Caki2 (cell line): ENCODE measurements at regions not wholly inside any gene's neighbourhood (a gene's known extent, or its start where the extent isn't known, plus 50 kb on each side); places are given as distances from the start of the nearest gene placed in this dataset.

Source experiments
- DNase-seq: peaks from one replicate; pipeline ENCODE4 v3.0.0-alpha.2; 2015; ENCODE audit warnings: low read depth
- in situ Hi-C: cut with HindIII; loops from 2 replicates; pipeline ENCODE4 v1.10.0; 2016; ENCODE audit warnings: low sequenced_read_pairs, low pct_unique_long_range_greater_than_20kb, mixed read lengths

DNA sequence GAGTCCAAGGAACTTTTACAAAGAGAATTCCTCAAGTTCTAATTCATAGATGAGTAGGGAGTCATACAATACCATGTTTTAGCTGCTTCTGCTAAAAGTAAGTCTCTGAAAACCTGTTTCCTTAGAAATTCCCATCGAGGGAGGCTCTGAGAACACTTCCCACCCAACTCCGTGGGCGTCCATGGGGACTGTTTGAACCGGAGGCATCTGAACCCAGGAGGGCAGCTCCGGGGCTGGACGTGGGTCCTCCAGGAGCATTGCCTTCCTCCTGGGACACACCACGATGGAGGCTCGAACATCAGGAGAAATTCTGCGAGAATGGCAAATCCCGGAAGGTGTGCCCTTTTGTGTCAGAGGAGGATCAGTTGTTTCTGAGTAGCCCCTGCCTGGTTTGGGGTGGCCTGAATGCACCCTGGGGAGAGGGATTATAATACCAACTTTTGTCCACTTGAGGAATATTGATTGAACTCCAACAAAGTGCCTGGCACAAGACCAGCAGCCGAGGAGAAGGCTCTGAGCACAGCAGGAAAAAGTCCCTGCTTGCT is 327.5 kb upstream of the SALL3 start:
- DNase-seq, result no peak
- in situ Hi-C loops, result no loop called here

DNA sequence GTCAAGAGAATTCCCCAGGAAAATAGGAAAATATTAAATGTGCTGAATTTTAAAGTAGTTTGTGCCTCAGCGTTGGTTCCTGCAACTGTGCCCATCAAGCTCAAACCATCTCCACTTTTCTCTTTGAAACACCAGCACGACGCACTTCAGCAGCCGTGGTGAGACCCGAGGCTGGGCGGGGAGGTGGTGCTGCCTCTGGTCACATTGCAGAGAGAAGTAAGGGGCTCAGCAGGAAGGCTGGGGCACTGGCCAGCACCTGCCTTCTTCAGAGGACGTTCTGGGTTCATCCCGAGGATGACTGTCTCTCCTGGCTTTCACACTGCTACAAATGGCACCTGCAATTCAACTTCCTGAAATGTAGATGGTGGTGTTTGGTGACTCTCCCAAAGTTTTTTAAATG is 323.7 kb upstream of the SALL3 start:
- no peak for DNase-seq
- in situ Hi-C loops, result no loop called here

DNA sequence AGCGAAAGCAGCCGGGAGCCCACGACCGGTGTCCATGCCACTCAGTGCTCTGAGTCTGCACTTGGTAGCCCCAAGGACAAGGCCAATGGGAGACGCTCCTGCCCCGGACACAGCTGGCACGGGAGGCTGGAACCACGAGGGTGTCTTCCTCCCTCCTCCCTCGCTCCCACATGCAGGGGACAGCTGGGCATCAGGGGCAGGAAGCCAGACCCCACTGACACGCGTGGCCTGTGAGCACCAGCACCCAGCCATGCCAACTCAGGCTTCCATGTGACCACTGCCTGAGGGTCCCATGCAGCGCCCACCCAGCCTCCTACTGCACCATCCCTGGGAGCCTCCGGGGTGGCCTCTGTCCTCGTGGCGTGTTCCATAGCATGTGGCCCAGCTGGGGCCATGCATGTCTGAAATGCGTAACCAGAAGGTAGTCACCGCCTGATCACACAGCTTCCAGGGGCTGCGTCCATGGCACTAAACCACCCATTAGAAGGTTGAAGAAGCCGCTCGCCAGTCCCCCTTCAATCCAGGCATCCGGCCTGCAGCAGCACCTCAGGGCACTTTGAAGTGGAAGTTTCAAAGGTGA is 323.2 kb upstream of the SALL3 start:
- DNase-seq, result no peak
- in situ Hi-C loops, result no loop called here

DNA sequence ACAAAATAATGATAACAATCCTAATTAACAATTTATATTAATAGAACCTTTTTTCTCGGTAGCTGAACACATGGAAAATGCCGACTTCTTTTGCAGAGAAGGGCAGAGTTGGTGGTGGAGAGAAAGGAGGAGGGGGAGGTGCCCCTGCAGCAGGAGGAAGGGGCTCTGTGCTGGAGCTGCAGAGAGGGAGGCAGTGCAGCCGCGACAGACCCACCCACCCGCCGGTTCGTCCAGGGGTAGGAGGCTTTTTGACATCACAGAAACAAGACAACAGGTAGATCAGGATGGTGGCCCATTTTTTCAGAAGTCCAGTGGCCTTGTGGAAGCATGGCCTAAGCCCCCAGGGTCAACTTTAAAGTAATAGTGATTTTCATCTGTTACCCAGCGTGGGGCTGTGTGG is 321.1 kb upstream of the SALL3 start:
- in situ Hi-C loops, result no loop called here
- DNase-seq, result no peak

DNA sequence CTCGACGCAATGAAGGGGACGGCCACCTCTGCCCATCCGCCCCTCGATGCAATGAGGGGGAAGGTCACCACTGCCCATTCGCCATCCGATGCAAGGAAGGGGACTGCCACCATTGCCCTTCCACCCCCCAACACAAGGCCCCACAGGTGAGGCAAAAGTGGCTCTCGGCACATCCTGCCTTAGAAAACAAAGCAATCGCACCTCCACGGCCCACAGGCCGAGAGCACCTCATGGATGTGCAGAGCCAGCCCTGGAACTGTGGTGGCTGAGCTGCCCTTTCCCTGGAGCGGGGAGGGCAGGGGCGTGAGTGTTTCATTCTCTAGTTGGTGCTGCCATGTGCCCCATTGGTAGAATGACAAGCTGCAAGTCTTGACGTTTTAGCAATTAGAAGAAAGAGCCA is 320.6 kb upstream of the SALL3 start:
- DNase-seq, result no peak
- in situ Hi-C loops, result no loop called here

DNA sequence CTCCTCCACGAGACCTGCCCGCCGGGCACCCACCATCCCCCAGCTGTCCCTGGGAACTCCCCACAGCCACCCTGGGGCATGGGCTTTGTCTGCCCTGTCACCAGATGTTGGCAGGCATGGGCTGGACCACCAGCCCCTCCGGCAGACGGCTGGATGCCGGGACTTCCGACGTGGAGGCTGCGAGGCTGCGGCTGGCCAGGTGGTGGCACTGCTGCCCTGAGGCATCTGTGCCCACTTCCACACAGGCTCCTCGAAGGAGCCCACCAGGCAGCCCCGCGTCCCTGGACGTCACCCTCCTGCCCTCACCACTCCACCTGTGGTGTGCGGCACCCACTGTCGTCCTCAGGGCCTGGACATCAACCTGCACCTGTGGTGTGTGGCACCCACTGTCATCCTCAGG is 319.9 kb upstream of the SALL3 start:
- DNase-seq, result no peak
- in situ Hi-C loops, result no loop called here

DNA sequence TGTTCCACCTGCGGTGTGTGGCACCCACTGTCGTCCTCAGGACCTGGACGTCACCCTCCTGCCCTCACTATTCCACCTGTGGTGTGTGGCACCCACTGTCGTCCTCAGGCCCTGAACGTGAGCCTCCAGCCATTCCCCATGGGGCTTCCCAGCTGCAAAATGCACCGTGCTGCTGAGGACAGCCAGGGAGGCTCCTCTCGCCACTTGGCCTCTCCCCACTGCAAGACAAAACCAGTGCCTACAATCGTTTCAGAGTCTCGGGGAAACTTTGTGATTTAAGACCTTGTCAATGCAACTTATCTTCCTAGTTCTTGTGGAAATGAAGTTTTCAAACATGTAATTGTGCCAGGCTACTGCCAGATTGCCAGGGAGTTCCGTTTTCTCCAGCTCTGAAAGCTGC is 319.3 kb upstream of the SALL3 start:
- in situ Hi-C loops, result no loop called here
- DNase-seq, result no peak

DNA sequence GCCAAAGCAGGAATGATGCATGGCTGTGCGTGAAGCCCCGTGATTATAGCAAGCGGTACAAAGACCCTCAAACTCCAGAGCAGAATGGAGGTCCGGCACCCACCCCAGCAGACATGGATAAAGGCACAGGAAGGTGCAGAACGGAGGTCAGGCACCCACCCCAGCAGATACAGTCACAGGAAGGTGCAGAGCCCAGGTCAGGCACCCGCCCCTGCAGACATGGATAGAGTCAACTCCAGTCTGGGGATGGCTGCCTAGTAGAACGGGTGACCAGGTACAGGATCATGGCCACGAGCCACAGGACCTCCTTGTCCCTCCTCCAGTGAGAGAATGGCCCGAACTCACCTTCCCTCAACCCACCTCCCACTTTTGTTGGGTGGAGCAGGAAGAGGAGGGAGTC is 318.3 kb upstream of the SALL3 start:
- no peak for DNase-seq
- in situ Hi-C loops, result no loop called here

DNA sequence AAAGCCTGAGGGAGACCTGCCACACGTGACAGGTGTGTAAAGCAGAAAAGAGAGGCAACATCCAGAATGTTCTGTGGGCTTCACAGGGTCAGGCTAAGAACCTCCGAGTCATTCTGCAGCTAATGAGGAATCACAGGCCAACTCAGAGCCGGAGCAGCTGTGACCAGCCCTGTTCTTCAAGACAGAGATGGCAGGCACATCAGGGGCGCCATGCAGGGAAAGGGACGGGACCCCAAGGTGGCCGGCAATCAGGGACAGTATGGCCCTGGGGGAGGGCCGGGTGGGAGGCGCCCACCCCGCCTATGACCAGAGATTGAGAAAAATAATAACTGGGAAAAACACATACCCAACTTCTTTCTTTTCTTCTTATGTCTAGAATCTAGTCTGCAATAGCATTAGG is 316.7 kb upstream of the SALL3 start:
- in situ Hi-C loops, result no loop called here
- no peak for DNase-seq

DNA sequence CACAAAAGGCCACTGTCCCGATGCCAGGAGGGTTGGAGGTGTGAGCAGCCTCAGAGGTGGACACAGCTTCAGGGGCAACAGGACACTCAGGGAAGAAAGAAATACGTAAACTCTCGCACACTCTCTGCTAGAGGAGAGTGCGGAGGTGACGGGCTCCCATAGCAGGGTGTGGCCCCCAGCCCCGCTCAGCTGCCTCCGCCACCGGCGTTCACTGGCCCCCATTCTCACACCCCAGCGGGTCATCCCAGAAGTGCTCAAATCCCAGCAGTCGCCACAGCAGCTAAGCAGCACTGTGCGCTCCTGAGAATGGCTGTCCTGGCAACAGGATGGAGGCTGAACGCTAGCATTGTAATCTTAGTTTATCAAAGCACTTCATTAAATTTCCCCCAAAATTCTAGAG is 315.6 kb upstream of the SALL3 start:
- in situ Hi-C loops, result no loop called here
- no peak for DNase-seq

DNA sequence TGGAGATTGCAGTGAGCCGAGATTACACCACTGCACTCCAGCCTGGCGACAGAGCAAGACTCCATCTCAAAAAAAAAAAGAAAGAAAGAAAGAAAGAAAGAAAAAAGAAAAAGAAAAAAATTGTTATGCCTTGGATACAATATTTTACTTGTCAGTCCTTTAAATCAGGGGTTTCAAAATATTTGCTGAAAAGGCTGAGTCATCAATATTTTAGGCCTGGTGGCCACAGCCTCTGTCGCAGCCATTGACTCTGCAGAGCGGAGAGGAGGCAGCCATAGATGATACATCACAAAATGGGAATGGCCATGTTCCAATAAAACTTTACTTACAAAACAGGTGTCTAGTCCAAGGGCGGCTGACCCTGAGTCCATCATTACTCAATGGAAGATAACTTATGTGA is 314.8 kb upstream of the SALL3 start:
- no peak for DNase-seq
- in situ Hi-C loops, result no loop called here

DNA sequence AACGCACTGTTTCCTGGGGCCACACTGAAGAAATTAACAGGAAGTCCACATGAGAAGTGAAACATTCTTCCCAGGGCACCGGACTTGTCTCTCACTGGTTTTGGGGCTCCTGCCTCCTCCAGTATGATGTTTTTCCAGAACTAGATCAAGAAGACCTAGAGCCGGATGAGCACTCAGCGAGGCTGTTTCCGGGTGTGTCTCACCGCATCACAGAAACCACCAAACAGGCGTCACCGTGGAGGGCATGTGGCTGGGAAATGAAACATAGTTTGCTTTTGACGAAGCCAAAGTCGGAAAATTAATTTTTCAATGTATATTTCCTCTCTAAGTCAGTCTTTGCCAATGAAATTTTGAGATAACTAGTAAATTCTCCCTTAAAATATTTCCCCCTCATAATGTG is 314.0 kb upstream of the SALL3 start:
- in situ Hi-C loops, result no loop called here
- no peak for DNase-seq

DNA sequence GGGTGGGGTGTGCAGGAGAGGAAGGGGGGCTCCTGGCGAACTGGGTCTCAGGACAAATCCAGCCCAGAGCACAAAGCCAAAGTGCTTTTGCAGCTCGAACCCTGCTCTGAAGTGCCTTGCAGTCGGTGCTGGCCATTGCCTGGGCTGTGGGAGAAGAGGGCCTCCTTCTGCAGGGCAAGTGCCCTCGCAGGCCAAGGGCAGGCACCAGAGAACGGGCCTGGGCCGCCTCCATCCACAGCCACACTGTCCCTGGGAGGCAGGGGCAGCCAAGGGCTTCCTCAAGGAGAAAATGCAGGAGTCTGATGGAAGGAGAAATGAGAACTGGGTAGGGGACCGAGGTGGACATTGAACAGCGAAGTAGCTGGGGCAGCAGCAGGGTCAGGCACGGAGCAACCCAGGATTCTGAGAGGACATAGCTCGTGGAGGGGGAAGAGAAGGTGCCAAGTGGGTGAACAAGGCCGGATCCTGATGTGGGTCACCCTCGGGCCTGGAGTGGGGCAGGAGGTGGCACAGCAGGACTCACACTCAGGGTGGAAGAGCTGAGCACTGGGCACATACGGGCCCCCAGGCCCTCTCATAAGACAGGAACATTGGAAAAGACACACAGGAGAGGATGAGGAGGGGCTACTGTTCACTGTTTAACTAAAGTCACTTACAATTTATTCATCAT is 312.8 kb upstream of the SALL3 start:
- in situ Hi-C loops, result no loop called here

DNA sequence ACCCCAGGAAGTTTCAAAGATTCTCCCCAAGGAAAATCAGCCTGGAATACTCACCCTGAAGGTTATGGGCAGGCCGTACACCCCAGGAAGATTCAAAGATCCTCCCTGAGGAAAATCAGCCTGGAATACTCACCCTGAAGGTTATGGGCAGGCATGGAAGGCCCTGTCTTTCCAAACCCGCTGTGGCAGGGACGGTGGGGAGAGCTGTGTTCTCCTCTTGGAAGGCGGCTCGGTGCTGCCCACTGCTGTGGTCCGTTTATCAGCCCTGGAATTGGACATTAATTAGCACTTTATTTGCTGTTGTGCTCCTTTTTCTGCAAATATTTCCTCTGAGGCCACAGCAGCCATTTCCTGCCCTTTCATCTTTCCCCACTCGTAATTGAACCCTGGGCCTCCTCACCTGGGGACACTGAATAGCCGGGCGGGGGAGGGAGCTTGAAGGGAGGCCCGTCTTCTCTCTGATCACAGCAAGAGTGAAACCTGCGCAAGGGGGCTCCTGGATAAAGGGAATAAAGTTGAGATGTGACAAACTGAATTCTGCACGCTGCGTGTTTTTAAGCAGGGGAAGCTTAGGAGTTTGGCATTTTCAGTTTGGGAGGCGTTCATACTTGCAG is 308.7 kb upstream of the SALL3 start:
- no peak for DNase-seq
- in situ Hi-C loops, result no loop called here

More for the DNA sequence above, 312.8 kb upstream of the SALL3 start:
- DNase-seq, result no peak

DNA sequence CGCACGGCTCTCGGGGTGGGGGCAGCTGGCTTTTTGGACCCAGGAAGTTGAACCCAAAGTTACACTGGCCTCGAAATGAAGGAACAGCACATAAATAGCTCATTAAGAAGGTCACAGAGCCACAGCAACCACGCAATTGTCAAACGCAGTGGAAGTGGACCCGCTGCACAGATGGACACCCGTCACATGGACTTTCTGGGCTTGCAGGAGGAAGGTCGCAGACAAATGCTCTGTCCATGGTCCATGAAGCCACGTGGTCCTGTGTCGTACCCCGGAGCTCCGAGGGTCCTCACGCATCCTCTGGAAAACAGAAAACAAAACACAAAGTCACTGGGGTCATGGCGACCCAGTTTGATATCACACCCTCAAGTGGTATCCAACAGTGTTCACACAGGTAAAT is 308.1 kb upstream of the SALL3 start:
- no peak for DNase-seq
- in situ Hi-C loops, result no loop called here

DNA sequence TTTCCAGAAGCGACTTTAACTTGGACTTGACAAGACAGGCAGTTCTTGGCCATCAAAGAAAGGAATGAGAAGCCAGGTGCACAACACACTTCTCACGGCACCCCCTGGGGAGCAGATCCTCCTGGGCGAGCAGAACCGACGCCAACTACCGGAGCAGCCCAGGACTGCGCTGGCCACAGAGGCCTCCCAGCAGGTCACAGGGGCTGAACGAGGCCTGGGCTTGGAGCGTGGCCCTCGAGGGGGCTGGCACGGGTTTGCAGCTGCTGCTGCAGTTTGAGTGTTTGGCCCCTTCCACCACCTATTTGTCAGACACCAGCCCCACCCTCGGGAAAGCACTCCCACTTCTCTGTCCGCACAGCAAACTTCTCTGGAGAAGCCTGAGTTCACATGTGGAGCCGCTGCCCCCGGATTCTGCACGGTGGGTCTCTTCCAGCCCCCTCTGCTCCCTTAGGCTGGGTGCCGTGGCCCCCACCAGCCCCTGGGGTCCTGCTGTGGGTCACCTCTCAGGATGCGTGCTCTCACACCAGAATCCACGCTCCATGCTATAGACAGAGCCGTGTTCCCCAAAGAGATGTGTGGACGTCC is 306.7 kb upstream of the SALL3 start:
- in situ Hi-C loops, result no loop called here

DNA sequence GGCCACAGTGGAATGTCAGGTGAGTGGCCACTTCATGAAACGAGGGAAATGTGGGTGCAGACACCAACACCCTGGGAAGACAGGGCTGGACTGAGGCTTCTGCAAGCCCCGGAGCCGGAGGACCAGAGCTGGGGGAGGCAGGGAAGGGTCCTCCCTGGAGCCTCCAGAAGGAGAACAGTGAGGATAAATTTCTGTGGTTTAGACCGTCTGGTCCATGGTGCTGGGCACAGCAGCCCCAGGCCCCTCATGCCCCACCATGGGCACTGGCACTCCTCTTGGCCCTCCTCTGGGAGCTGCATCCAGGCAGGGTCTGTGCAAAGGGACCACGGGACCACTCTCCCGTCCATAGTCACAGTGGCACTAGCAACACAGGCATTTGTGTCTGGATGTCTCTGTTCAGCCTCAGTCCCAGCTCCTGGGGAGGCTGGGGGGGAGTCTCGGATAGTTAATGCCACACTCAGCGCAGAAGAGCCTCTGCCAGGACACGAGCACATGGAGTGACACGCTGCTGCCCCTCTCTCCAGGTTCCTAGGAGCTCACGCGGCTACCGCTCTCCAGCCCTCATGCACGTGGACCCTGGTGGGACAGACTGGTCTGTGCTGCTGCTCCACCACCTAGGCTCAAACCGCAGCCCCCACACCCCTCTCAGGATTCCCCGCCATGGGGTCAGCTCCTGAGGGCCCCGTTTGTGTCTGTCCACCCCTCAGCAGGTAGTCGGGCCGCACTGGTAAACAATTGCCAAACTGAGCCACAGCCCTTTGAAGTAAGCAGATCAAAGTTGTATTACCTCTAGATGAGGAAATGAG is 305.9 kb upstream of the SALL3 start:
- DNase-seq, result no peak
- in situ Hi-C loops, result no loop called here

More for the DNA sequence above, 306.7 kb upstream of the SALL3 start:
- DNase-seq, result no peak

DNA sequence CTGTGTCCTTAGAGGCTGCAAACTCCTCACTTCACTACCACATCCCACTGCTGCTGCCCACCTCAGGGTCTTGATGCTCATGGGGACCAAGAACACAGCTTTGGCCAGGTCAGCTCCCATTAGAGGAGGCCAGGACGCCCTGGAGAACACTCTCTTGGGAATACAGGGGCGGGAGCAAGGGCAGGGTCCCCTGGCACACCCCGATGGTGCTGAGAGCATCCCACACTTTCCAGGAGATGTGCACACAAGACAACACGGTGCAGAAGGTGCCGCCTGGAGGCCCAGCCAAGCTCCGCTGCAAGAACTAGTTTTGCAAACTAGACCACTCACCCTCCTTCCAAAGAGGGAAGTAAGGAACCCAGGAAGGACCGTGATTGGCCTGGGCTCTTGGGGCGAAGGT is 304.4 kb upstream of the SALL3 start:
- no peak for DNase-seq
- in situ Hi-C loops, result no loop called here
